HEK293 (cell line): ENCODE measurements at regions not wholly inside any gene's neighbourhood (a gene's known extent, or its start where the extent isn't known, plus 50 kb on each side); places are given as distances from the start of the nearest gene placed in this dataset.

ENCODE experiments used
- CTCF ChIA-PET: fragments of 350-600 bp; formaldehyde crosslinking; extraction: SDS; loops from one replicate; lab custom pipeline; 2021; ENCODE audit warnings: antibody characterized with exemption; lab: Yijun Ruan, JAX
- POLR2A ChIA-PET: fragments of 300-600 bp; formaldehyde crosslinking; extraction: SDS; loops from one replicate; lab custom pipeline; 2020; ENCODE audit warnings: antibody characterized with exemption, inconsistent platforms; lab: Yijun Ruan, JAX
- H3K27ac ChIP-seq: fragments of 200-500 bp; sonication (Bioruptor generic); 2 replicates; pipeline ENCODE4 v1.5.1; 2014; ENCODE audit warnings: low read depth, low read length, control low read depth, inconsistent platforms; ENCODE audit errors: extremely low read depth
- H3K36me3 ChIP-seq, 2 experiments: fragments of 200-500 bp in 1 of 2; sonication (Bioruptor generic) in 1 of 2; 1 replicate in 1 of 2; 2 replicates in 1 of 2; pipeline ENCODE4 v1.5.1; 2014 to 2017; ENCODE audit warnings: inconsistent platforms in 2 of 2, low read length in 2 of 2; ENCODE audit not compliant: control insufficient read depth in 2 of 2, insufficient read depth in 1 of 2
- H3K4me1 ChIP-seq: fragments of 200-500 bp; sonication (Bioruptor generic); 2 replicates; pipeline ENCODE4 v1.5.1; 2014; ENCODE audit warnings: mild to moderate bottlenecking, low read length, inconsistent platforms; ENCODE audit not compliant: control insufficient read depth, insufficient read depth
- H3K4me3 ChIP-seq: 2 replicates; pipeline ENCODE4 v1.5.1; 2011; ENCODE audit warnings: low read depth, mild to moderate bottlenecking, control low read depth, low read length, moderate library complexity
- H3K9me3 ChIP-seq: fragments of 200-500 bp; sonication (Bioruptor generic); 2 replicates; pipeline ENCODE4 v1.5.1; 2014; ENCODE audit warnings: low read depth, low read length, inconsistent platforms; ENCODE audit not compliant: control insufficient read depth, insufficient read depth
- BCL6B ChIP-seq: fragments of 450-650 bp; formaldehyde crosslinking; IDR thresholded peaks from 2 replicates; pipeline ENCODE4 v1.5.1; 2017; ENCODE audit warnings: missing biosample characterization, missing genetic modification characterization
- CTCF ChIP-seq: fragments of 450-650 bp; formaldehyde crosslinking; IDR thresholded peaks from 2 replicates; pipeline ENCODE4 v1.5.1; 2016; ENCODE audit warnings: missing biosample characterization, missing genetic modification characterization
- FEZF1 ChIP-seq: fragments of 450-650 bp; formaldehyde crosslinking; IDR thresholded peaks from 2 replicates; pipeline ENCODE4 v1.5.1; 2016; ENCODE audit warnings: missing biosample characterization, missing genetic modification characterization
- MYNN ChIP-seq: fragments of 450-650 bp; formaldehyde crosslinking; IDR thresholded peaks from 2 replicates; pipeline ENCODE4 v1.5.1; 2016; ENCODE audit warnings: missing biosample characterization, missing genetic modification characterization, borderline replicate concordance
- MZF1 ChIP-seq: fragments of 450-650 bp; formaldehyde crosslinking; IDR thresholded peaks from 2 replicates; pipeline ENCODE4 v1.5.1; 2017; ENCODE audit warnings: missing biosample characterization, missing genetic modification characterization, borderline replicate concordance
- OSR2 ChIP-seq: fragments of 450-650 bp; formaldehyde crosslinking; IDR thresholded peaks from 2 replicates; pipeline ENCODE4 v1.5.1; 2016; ENCODE audit warnings: missing biosample characterization, missing genetic modification characterization
- RBAK ChIP-seq: fragments of 450-650 bp; formaldehyde crosslinking; IDR thresholded peaks from 2 replicates; pipeline ENCODE4 v1.5.1; 2016; ENCODE audit warnings: missing biosample characterization, missing genetic modification characterization
- SP7 ChIP-seq: fragments of 450-650 bp; formaldehyde crosslinking; IDR thresholded peaks from 2 replicates; pipeline ENCODE4 v1.5.1; 2016; ENCODE audit warnings: missing biosample characterization, missing genetic modification characterization
- TCF7L2 ChIP-seq: IDR thresholded peaks from 2 replicates; pipeline ENCODE4 v1.6.1; 2011; ENCODE audit warnings: low read depth, mild to moderate bottlenecking, inconsistent platforms, low read length, moderate library complexity, borderline replicate concordance
- WT1 ChIP-seq: fragments of 450-650 bp; formaldehyde crosslinking; IDR thresholded peaks from 2 replicates; pipeline ENCODE4 v1.5.1; 2016; ENCODE audit warnings: missing biosample characterization, missing genetic modification characterization
- YY2 ChIP-seq: fragments of 450-650 bp; formaldehyde crosslinking; IDR thresholded peaks from 2 replicates; pipeline ENCODE4 v1.5.1; 2016; ENCODE audit warnings: missing biosample characterization, missing genetic modification characterization
- ZBTB17 ChIP-seq: fragments of 450-650 bp; formaldehyde crosslinking; IDR thresholded peaks from 2 replicates; pipeline ENCODE4 v1.5.1; 2016; ENCODE audit warnings: missing biosample characterization, missing genetic modification characterization
- ZNF157 ChIP-seq: fragments of 450-650 bp; formaldehyde crosslinking; IDR thresholded peaks from 2 replicates; pipeline ENCODE4 v1.5.1; 2016; ENCODE audit warnings: missing biosample characterization, missing genetic modification characterization
- ZNF26 ChIP-seq: fragments of 450-650 bp; formaldehyde crosslinking; IDR thresholded peaks from 2 replicates; pipeline ENCODE4 v1.5.1; 2016; ENCODE audit warnings: missing biosample characterization, missing genetic modification characterization
- ZNF274 ChIP-seq, 2 experiments: fragments of 200-500 bp in 1 of 2; fragments of 450-650 bp in 1 of 2; sonication (Bioruptor generic) in 1 of 2; formaldehyde crosslinking in 1 of 2; IDR thresholded peaks; 2 replicates each; pipeline versions ENCODE4 v1.5.1 to v1.6.1; 2014 to 2016; ENCODE audit warnings: borderline replicate concordance in 1 of 2, inconsistent platforms in 1 of 2, low read length in 1 of 2, missing biosample characterization in 1 of 2, missing genetic modification characterization in 1 of 2
- ZNF433 ChIP-seq: fragments of 450-650 bp; formaldehyde crosslinking; IDR thresholded peaks from 2 replicates; pipeline ENCODE4 v1.5.1; 2016; ENCODE audit warnings: missing biosample characterization, missing genetic modification characterization, low read depth
- ZNF501 ChIP-seq: fragments of 450-650 bp; formaldehyde crosslinking; IDR thresholded peaks from 2 replicates; pipeline ENCODE4 v1.5.1; 2016; ENCODE audit warnings: missing biosample characterization, missing genetic modification characterization
- ZNF518A ChIP-seq: fragments of 450-650 bp; formaldehyde crosslinking; conservative IDR thresholded peaks from 2 replicates; pipeline ENCODE4 v1.5.1; 2016; ENCODE audit warnings: low read depth, missing biosample characterization, missing genetic modification characterization
- ZNF558 ChIP-seq: fragments of 450-650 bp; formaldehyde crosslinking; IDR thresholded peaks from 2 replicates; pipeline ENCODE4 v1.5.1; 2016; ENCODE audit warnings: missing biosample characterization, missing genetic modification characterization
- ZNF571 ChIP-seq: fragments of 450-650 bp; formaldehyde crosslinking; IDR thresholded peaks from 2 replicates; pipeline ENCODE4 v1.5.0; 2017; ENCODE audit warnings: missing biosample characterization, missing genetic modification characterization
- ZNF596 ChIP-seq: fragments of 450-650 bp; IDR thresholded peaks from 2 replicates; pipeline ENCODE4 v1.5.0; 2018; ENCODE audit warnings: missing biosample characterization, mild to moderate bottlenecking, missing genetic modification characterization, moderate library complexity
- ZNF654 ChIP-seq: fragments of 450-650 bp; formaldehyde crosslinking; IDR thresholded peaks from 2 replicates; pipeline ENCODE4 v1.5.1; 2016; ENCODE audit warnings: low read depth, missing biosample characterization, missing genetic modification characterization

GRCh38 chr1:93814059-93814794, 64.8 kb downstream of the DNTTIP2 start (continued):
- TF ChIP-seq ZNF518A (tag by site-specific recombination) (no peak), ZNF501 (tag by site-specific recombination) (peak; percentile 65; the same call in 1 of the 2 replicates), OSR2 (no peak), CTCF (tag by site-specific recombination) (peak; percentile 95), ZNF433 (tag by site-specific recombination) (no peak), BCL6B (tag by site-specific recombination) (no peak), MYNN (tag by site-specific recombination) (no peak), TCF7L2 (peak; percentile 91; the same call in 1 of the 2 replicates), RBAK (tag by site-specific recombination) (no peak), ZNF596 (tag by site-specific recombination) (no peak), ZNF274 (IDR thresholded peaks at IDR 0.05; ENCODE audit: low read length) (no peak), ZNF274 (tag by site-specific recombination; IDR thresholded peaks at IDR 0.05; ENCODE audit: borderline replicate concordance) (no peak), FEZF1 (tag by site-specific recombination) (peak; percentile 55; the same call in 1 of the 2 replicates), SP7 (tag by site-specific recombination) (peak; percentile 64), ZNF654 (tag by site-specific recombination) (peak; percentile 96), ZBTB17 (tag by site-specific recombination) (0 out of 2 replicates have a peak, but pooled peaks have one; percentile 19)
- TF ChIP-seq, all 188 proteins: peak for 13

- no peak overlapping the region for H3K27ac ChIP-seq
- no peaks in the 10 kb centered on the region for H3K4me1 ChIP-seq
These were observed 65.9 kb downstream of the DNTTIP2 start for GRCh38 chr1:93813076-93813475.

More at GRCh38 chr1:93813076-93813475, 65.9 kb downstream of the DNTTIP2 start:
- H3K4me3 ChIP-seq: no peak overlapping the region
- POLR2A ChIA-PET: interaction anchor here (2.9 kb wide), 1 partner anchor 183 kb away, joined by 12 read pairs; no protein-coding TSS in a partner anchor
- TF ChIP-seq ZNF571 (no peak), TCF7L2 (no peak), SP7 (tag by site-specific recombination) (no peak), ZNF157 (tag by site-specific recombination) (no peak), ZNF26 (tag by site-specific recombination) (no peak), MYNN (tag by site-specific recombination) (no peak), YY2 (tag by site-specific recombination) (no peak), ZNF558 (tag by site-specific recombination) (no peak), WT1 (no peak), MZF1 (tag by site-specific recombination) (no peak)
- H3K9me3 ChIP-seq: no peaks in the 10 kb centered on the region
- CTCF ChIA-PET: interaction anchor here (0.6 to 12.0 kb wide), 38 partner anchors 9 to 509 kb away, joined by 3 to 309 read pairs (median 6); partner anchors contain the start of gene BCAR3
- no peaks in the 10 kb centered on the region for H3K36me3 ChIP-seq
